SK-N-SH (cell line): ENCODE measurements at regions not wholly inside any gene's neighbourhood (a gene's known extent, or its start where the extent isn't known, plus 50 kb on each side); places are given as distances from the start of the nearest gene placed in this dataset.

Experiments used
- CTCF ChIA-PET: fragments of 300-600, 350-600 bp; formaldehyde crosslinking; extraction: SDS; loops from one replicate; lab custom pipeline; 2021; lab: Yijun Ruan, JAX
- POLR2A ChIA-PET: fragments of 350-600 bp; sonication (Branson Sonifier 250); formaldehyde crosslinking; extraction: SDS; loops from one replicate; lab custom pipeline; 2020; ENCODE audit warnings: antibody characterized with exemption, inconsistent platforms; lab: Yijun Ruan, JAX
- DNase-seq: peaks from one replicate; pipeline ENCODE4 v3.0.0; 2012
- H2AFZ ChIP-seq: fragments of 200-600 bp; sonication (generic); 2 replicates; pipeline ENCODE4 v1.8.1; 2016; ENCODE audit warnings: antibody characterized with exemption, mild to moderate bottlenecking, low read depth
- H3F3A ChIP-seq: fragments of 200-600 bp; sonication (generic); replicated peaks from 2 replicates; pipeline ENCODE3; 2016; ENCODE audit warnings: antibody characterized with exemption, mild to moderate bottlenecking; ENCODE audit not compliant: insufficient read depth
- H3K27ac ChIP-seq, 2 experiments: fragments of 200-500 bp in 1 of 2; fragments of 200-600 bp in 1 of 2; sonication (Bioruptor generic) in 1 of 2; sonication (generic), shearing (Covaris generic) in 1 of 2; 2 replicates each; pipeline versions ENCODE4 v1.5.1 to v1.6.1; 2014 to 2016; ENCODE audit warnings: low read depth in 2 of 2, inconsistent platforms in 1 of 2, low read length in 1 of 2, mild to moderate bottlenecking in 1 of 2, mixed read lengths in 1 of 2
- H3K27me3 ChIP-seq: fragments of 200-600 bp; sonication (generic), shearing (Covaris generic); 2 replicates; pipeline ENCODE4 v1.6.1; 2016; ENCODE audit warnings: mixed run types; ENCODE audit not compliant: insufficient read depth
- H3K36me3 ChIP-seq, 2 experiments: fragments of 200-500 bp in 1 of 2; fragments of 200-600 bp in 1 of 2; sonication (Bioruptor generic) in 1 of 2; sonication (generic) in 1 of 2; replicated peaks in 1 of 2; 2 replicates each; pipeline versions ENCODE3 to v1.5.1; 2014 to 2016; ENCODE audit warnings: low read length in 1 of 2, mild to moderate bottlenecking in 1 of 2; ENCODE audit not compliant: insufficient read depth in 2 of 2, control insufficient read depth in 1 of 2
- H3K4me1 ChIP-seq, 2 experiments: fragments of 200-500 bp in 1 of 2; fragments of 200-600 bp in 1 of 2; sonication (Bioruptor generic) in 1 of 2; sonication (generic), shearing (Covaris generic) in 1 of 2; 2 replicates each; pipeline versions ENCODE4 v1.5.1 to v1.6.1; 2014 to 2016; ENCODE audit warnings: low read depth in 1 of 2, low read length in 1 of 2, mixed run types in 1 of 2; ENCODE audit not compliant: insufficient read depth in 2 of 2, control insufficient read depth in 1 of 2
- H3K4me2 ChIP-seq: fragments of 200-600 bp; sonication (generic), shearing (Covaris generic); 2 replicates; pipeline ENCODE4 v1.6.1; 2017; ENCODE audit warnings: mixed run types
- H3K4me3 ChIP-seq, 2 experiments: fragments of 200-500 bp in 1 of 2; fragments of 200-600 bp in 1 of 2; sonication (Bioruptor generic) in 1 of 2; sonication (generic), shearing (Covaris generic) in 1 of 2; 2 replicates each; pipeline versions ENCODE4 v1.5.1 to v1.8.1; 2014 to 2016; ENCODE audit warnings: low read depth in 2 of 2, inconsistent platforms in 1 of 2, low read length in 1 of 2, mild to moderate bottlenecking in 1 of 2, mixed read lengths in 1 of 2, moderate library complexity in 1 of 2
- H3K79me2 ChIP-seq: fragments of 200-600 bp; sonication (generic); 2 replicates; pipeline ENCODE4 v1.8.1; 2017; ENCODE audit warnings: mild to moderate bottlenecking; ENCODE audit not compliant: insufficient read depth
- H3K9ac ChIP-seq: fragments of 200-600 bp; sonication (generic); 2 replicates; pipeline ENCODE4 v1.6.1; 2017; ENCODE audit warnings: mixed run types
- H3K9me2 ChIP-seq: fragments of 200-600 bp; sonication (generic); 2 replicates; pipeline ENCODE4 v1.6.1; 2017; ENCODE audit warnings: mixed run types
- H3K9me3 ChIP-seq: fragments of 200-600 bp; sonication (generic); 2 replicates; pipeline ENCODE4 v1.6.1; 2017; ENCODE audit warnings: mixed run types, mild to moderate bottlenecking, moderate library complexity
- H4K20me1 ChIP-seq: fragments of 200-600 bp; sonication (generic); 2 replicates; pipeline ENCODE4 v1.6.1; 2017; ENCODE audit warnings: mild to moderate bottlenecking, mixed run types; ENCODE audit not compliant: insufficient read depth
- EP300 ChIP-seq, 2 experiments: IDR thresholded peaks; 2 replicates each; pipeline versions ENCODE4 v1.4.0 to v1.6.1; 2012; ENCODE audit warnings: borderline replicate concordance in 1 of 2, low read depth in 1 of 2, low read length in 1 of 2
- FOSL2 ChIP-seq: IDR thresholded peaks from 2 replicates; pipeline ENCODE4 v1.4.0; 2012; ENCODE audit warnings: low read depth, mild to moderate bottlenecking, moderate library complexity, borderline replicate concordance
- FOXJ3 ChIP-seq: sonication (generic); formaldehyde crosslinking; IDR thresholded peaks from 2 replicates; pipeline ENCODE4 v1.5.1; 2020; ENCODE audit warnings: mild to moderate bottlenecking, missing genetic modification reagents
- FOXM1 ChIP-seq: IDR thresholded peaks from 2 replicates; pipeline ENCODE4 v1.4.0; 2012; ENCODE audit warnings: low read depth, mild to moderate bottlenecking
- JUND ChIP-seq: IDR thresholded peaks from 2 replicates; pipeline ENCODE4 v1.4.0; 2012
- NFIC ChIP-seq: IDR thresholded peaks from 2 replicates; pipeline ENCODE4 v1.4.0; 2012; ENCODE audit warnings: borderline replicate concordance
- NRF1 ChIP-seq: IDR thresholded peaks from 2 replicates; pipeline ENCODE4 v1.6.1; 2012; ENCODE audit warnings: low read depth, mild to moderate bottlenecking, low read length
- POLR2AphosphoS5 ChIP-seq: IDR thresholded peaks from 2 replicates; pipeline ENCODE4 v1.6.1; 2012; ENCODE audit warnings: low read depth, low read length
- RCOR1 ChIP-seq: fragments of 150-350 bp; IDR thresholded peaks from 2 replicates; pipeline ENCODE4 v1.6.1; 2017; ENCODE audit warnings: antibody characterized with exemption, low read length
- RXRA ChIP-seq: IDR thresholded peaks from 2 replicates; pipeline ENCODE4 v1.4.0; 2012; ENCODE audit warnings: low read depth, mild to moderate bottlenecking, borderline replicate concordance
- SIN3A ChIP-seq: IDR thresholded peaks from 2 replicates; pipeline ENCODE4 v1.6.1; 2012; ENCODE audit warnings: low read depth, mild to moderate bottlenecking, low read length, moderate library complexity, borderline replicate concordance
- TCF12 ChIP-seq: IDR thresholded peaks from 2 replicates; pipeline ENCODE4 v1.4.0; 2012
- TEAD4 ChIP-seq: IDR thresholded peaks from 2 replicates; pipeline ENCODE4 v1.4.0; 2012; ENCODE audit warnings: mild to moderate bottlenecking, borderline replicate concordance; ENCODE audit not compliant: insufficient read depth
- WGBS: methylation state at CpG from one replicate; pipeline ENCODE4 v1.1.6; 2017; ENCODE audit warnings: low lambda C conversion rate; 5-methylcytosine and 5-hydroxymethylcytosine counted together
- TF ChIP-seq, protein P1 (sequence below): IDR thresholded peaks from 2 replicates; pipeline ENCODE4 v1.4.0; 2012; ENCODE audit warnings: low read depth, borderline replicate concordance
- TF ChIP-seq, protein P2 (sequence below): IDR thresholded peaks from 2 replicates; pipeline ENCODE4 v1.4.0; 2012; ENCODE audit warnings: low read depth
- TF ChIP-seq, protein P3 (sequence below): IDR thresholded peaks from 2 replicates; pipeline ENCODE4 v1.4.0; 2012; ENCODE audit warnings: low read depth, borderline replicate concordance
- TF ChIP-seq, protein P4 (sequence below): IDR thresholded peaks from 2 replicates; pipeline ENCODE4 v1.6.1; 2012; ENCODE audit warnings: mild to moderate bottlenecking, low read depth, low read length, moderate library complexity
- TF ChIP-seq, protein P5 (sequence below): IDR thresholded peaks from 2 replicates; pipeline ENCODE4; 2012

DNA sequence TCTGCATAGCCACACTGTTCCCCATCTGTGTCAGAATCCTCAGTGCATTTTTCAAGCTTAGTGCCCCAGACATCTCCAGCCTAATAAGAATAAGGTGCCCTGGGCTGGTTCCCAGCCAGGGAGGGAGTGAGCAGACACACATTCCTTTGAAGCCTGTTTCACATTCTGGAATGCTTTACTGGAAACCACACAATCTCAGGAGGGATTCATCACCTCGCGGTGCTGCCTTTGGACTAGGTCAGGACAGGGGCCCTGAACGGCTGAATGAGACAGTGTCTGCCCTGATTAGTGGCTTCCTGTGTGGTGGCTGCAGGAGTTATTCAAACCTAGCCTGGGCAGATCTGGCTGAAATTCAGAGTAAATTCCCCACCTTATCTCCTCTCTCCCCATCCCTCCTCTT, 108.0 kb upstream of the LDAH start:
- Histone ChIP-seq H2AFZ (no peak overlapping the region), H3K4me1 (peaks cover 20 to 32% of the 10 kb centered on the region in 2 experiments), H4K20me1 (no peaks in the 10 kb centered on the region), H3K36me3 (no peaks in the 10 kb centered on the region), H3K27me3 (no peaks in the 10 kb centered on the region), H3K27ac (peak overlapping the region; percentile 24 to 58; a peak in 2 of 4 replicates), H3K9me3 (no peaks in the 10 kb centered on the region), H3K4me3 (no peak overlapping the region), H3K79me2 (no peaks in the 10 kb centered on the region), H3K9me2 (no peaks in the 10 kb centered on the region), H3K9ac (0 out of 2 replicates have a peak overlapping the region, but pooled peaks have one; percentile 5), H3K4me2 (peak overlapping the region; percentile 12; the same call in 1 of the 2 replicates), H3F3A (peaks cover 13% of the 10 kb centered on the region)
- POLR2A ChIA-PET = no interaction called here
- CTCF ChIA-PET = interaction anchor here (1.0 to 1.2 kb wide), 3 partner anchors 15 to 149 kb away, joined by 3 read pairs; no protein-coding TSS in a partner anchor
- TF ChIP-seq RCOR1 (0 out of 2 replicates have a peak, but pooled peaks have one; percentile 27), FOSL2 (peak; percentile 65), EP300 (IDR thresholded peaks at IDR 0.05; ENCODE audit: borderline replicate concordance in 1 of 2, low read depth in 1 of 2, low read length in 1 of 2) (peak; percentile 32 to 93; a peak in 3 of 4 replicates), SIN3A (no peak), FOXJ3 (CRISPR knock-in tag) (no peak), JUND (peak; percentile 56), POLR2AphosphoS5 (peak; percentile 77), NRF1 (no peak), RXRA (peak; percentile 72; the same call in 1 of the 2 replicates), NFIC (peak; percentile 90), TCF12 (peak; percentile 96), FOXM1 (peak; percentile 68), TEAD4 (peak; percentile 74)
- TF ChIP-seq, protein P1, sequence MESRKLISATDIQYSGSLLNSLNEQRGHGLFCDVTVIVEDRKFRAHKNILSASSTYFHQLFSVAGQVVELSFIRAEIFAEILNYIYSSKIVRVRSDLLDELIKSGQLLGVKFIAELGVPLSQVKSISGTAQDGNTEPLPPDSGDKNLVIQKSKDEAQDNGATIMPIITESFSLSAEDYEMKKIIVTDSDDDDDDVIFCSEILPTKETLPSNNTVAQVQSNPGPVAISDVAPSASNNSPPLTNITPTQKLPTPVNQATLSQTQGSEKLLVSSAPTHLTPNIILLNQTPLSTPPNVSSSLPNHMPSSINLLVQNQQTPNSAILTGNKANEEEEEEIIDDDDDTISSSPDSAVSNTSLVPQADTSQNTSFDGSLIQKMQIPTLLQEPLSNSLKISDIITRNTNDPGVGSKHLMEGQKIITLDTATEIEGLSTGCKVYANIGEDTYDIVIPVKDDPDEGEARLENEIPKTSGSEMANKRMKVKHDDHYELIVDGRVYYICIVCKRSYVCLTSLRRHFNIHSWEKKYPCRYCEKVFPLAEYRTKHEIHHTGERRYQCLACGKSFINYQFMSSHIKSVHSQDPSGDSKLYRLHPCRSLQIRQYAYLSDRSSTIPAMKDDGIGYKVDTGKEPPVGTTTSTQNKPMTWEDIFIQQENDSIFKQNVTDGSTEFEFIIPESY = peak; percentile 72; the same call in 1 of the 2 replicates
- TF ChIP-seq, protein P2, sequence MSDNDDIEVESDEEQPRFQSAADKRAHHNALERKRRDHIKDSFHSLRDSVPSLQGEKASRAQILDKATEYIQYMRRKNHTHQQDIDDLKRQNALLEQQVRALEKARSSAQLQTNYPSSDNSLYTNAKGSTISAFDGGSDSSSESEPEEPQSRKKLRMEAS = peak; percentile 38; the same call in 1 of the 2 replicates
- TF ChIP-seq, protein P3, sequence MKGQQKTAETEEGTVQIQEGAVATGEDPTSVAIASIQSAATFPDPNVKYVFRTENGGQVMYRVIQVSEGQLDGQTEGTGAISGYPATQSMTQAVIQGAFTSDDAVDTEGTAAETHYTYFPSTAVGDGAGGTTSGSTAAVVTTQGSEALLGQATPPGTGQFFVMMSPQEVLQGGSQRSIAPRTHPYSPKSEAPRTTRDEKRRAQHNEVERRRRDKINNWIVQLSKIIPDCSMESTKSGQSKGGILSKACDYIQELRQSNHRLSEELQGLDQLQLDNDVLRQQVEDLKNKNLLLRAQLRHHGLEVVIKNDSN = 0 out of 2 replicates have a peak, but pooled peaks have one; percentile 16
- TF ChIP-seq, protein P4, sequence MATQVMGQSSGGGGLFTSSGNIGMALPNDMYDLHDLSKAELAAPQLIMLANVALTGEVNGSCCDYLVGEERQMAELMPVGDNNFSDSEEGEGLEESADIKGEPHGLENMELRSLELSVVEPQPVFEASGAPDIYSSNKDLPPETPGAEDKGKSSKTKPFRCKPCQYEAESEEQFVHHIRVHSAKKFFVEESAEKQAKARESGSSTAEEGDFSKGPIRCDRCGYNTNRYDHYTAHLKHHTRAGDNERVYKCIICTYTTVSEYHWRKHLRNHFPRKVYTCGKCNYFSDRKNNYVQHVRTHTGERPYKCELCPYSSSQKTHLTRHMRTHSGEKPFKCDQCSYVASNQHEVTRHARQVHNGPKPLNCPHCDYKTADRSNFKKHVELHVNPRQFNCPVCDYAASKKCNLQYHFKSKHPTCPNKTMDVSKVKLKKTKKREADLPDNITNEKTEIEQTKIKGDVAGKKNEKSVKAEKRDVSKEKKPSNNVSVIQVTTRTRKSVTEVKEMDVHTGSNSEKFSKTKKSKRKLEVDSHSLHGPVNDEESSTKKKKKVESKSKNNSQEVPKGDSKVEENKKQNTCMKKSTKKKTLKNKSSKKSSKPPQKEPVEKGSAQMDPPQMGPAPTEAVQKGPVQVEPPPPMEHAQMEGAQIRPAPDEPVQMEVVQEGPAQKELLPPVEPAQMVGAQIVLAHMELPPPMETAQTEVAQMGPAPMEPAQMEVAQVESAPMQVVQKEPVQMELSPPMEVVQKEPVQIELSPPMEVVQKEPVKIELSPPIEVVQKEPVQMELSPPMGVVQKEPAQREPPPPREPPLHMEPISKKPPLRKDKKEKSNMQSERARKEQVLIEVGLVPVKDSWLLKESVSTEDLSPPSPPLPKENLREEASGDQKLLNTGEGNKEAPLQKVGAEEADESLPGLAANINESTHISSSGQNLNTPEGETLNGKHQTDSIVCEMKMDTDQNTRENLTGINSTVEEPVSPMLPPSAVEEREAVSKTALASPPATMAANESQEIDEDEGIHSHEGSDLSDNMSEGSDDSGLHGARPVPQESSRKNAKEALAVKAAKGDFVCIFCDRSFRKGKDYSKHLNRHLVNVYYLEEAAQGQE = no peak
- TF ChIP-seq, protein P5, sequence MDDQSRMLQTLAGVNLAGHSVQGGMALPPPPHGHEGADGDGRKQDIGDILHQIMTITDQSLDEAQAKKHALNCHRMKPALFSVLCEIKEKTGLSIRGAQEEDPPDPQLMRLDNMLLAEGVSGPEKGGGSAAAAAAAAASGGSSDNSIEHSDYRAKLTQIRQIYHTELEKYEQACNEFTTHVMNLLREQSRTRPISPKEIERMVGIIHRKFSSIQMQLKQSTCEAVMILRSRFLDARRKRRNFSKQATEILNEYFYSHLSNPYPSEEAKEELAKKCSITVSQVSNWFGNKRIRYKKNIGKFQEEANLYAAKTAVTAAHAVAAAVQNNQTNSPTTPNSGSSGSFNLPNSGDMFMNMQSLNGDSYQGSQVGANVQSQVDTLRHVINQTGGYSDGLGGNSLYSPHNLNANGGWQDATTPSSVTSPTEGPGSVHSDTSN = peak; percentile 91
- no peak for DNase-seq
- WGBS = 0% methylated on average over 3 of the region's 3 CpGs
